ENCODE measurements at regions not wholly inside any gene's neighbourhood (a gene's known extent, or its start where the extent isn't known, plus 50 kb on each side); places are given as distances from the start of the nearest gene placed in this dataset.
"Not testable (repeated sequence)": the region's sequence is repeated elsewhere in the genome, so short reads cannot be mapped to it uniquely, and the experiment has no call there.

DNA sequence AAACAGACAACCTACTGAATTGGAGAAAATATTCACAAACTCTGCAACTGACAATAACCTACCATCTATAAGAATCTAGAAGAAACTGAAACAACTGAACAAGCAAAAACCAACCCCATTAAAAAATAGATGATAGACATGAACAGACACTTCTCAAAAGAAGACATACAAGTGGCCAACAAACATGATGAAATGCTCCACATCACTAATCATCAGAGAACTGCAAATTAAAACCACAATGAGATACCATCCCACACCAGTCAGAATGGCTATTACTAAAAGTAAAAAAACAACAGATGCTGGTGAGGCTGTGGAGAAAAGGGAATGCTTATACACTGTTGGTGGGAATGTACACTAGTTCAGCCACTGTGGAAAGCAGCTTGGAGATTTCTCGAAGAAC, 84.3 kb upstream of the CEP126 start:
- not testable (repeated sequence) for TF ChIP-seq POLR2A (IDR thresholded peaks at IDR 0.05)
- TF ChIP-seq, protein P1, sequence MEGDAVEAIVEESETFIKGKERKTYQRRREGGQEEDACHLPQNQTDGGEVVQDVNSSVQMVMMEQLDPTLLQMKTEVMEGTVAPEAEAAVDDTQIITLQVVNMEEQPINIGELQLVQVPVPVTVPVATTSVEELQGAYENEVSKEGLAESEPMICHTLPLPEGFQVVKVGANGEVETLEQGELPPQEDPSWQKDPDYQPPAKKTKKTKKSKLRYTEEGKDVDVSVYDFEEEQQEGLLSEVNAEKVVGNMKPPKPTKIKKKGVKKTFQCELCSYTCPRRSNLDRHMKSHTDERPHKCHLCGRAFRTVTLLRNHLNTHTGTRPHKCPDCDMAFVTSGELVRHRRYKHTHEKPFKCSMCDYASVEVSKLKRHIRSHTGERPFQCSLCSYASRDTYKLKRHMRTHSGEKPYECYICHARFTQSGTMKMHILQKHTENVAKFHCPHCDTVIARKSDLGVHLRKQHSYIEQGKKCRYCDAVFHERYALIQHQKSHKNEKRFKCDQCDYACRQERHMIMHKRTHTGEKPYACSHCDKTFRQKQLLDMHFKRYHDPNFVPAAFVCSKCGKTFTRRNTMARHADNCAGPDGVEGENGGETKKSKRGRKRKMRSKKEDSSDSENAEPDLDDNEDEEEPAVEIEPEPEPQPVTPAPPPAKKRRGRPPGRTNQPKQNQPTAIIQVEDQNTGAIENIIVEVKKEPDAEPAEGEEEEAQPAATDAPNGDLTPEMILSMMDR (IDR thresholded peaks at IDR 0.05), result not testable (repeated sequence)
